ENCODE measurements at regions not wholly inside any gene's neighbourhood (a gene's known extent, or its start where the extent isn't known, plus 50 kb on each side); places are given as distances from the start of the nearest gene placed in this dataset.

DNA sequence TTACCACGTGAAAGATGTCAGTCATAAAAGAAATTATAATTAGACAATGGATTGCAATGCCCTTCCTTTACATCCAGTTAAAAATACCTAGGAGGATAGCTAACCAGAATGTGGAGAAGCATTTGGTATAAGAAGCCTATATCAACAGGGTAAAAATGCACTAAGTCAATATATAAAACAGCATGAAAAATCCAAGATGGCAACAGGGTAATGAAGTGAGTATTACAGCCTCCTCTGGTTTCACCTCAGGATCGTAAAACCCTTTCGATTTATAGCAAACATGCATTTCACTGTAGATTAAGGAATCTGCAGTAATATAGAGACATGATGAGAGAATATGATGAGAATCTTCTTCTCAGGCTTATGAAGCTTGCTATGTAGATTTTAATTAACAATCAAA is 999.3 kb downstream of the NR2F1-AS1 start:
- no peak overlapping the region for H3K4me3 ChIP-seq (ENCODE audit: control insufficient read depth, low read depth, low read length)
- no peak for DNase-seq (ENCODE audit: low read depth)
- TF ChIP-seq, protein P1, sequence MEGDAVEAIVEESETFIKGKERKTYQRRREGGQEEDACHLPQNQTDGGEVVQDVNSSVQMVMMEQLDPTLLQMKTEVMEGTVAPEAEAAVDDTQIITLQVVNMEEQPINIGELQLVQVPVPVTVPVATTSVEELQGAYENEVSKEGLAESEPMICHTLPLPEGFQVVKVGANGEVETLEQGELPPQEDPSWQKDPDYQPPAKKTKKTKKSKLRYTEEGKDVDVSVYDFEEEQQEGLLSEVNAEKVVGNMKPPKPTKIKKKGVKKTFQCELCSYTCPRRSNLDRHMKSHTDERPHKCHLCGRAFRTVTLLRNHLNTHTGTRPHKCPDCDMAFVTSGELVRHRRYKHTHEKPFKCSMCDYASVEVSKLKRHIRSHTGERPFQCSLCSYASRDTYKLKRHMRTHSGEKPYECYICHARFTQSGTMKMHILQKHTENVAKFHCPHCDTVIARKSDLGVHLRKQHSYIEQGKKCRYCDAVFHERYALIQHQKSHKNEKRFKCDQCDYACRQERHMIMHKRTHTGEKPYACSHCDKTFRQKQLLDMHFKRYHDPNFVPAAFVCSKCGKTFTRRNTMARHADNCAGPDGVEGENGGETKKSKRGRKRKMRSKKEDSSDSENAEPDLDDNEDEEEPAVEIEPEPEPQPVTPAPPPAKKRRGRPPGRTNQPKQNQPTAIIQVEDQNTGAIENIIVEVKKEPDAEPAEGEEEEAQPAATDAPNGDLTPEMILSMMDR (IDR thresholded peaks at IDR 0.05; ENCODE audit: control insufficient read depth, insufficient read depth, low read depth, low read length, missing control alignments) = no peak

DNA sequence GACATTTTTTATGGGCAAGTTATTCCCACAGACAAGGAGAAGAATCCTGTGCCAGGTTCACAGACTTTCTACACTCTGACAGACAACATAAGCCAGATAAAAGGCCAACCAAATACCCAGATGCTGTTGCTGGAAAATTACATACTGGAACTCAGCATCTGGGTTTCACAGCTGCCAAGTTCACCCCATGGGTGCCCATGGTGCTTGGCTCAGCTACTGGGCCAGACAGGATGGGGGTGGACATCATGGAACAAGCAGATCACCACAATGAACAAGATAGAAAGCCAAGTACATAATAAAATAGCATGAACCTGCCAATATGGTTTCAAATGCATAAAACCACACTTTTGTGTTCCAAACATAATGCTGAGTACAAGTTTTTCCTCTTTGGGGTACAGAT is 999.8 kb downstream of the NR2F1-AS1 start:
- TF ChIP-seq, protein P1 (IDR thresholded peaks at IDR 0.05; ENCODE audit: control insufficient read depth, insufficient read depth, low read depth, low read length, missing control alignments) = no peak
- no peak for DNase-seq (ENCODE audit: low read depth)
- no peak overlapping the region for H3K4me3 ChIP-seq (ENCODE audit: control insufficient read depth, low read depth, low read length)

DNA sequence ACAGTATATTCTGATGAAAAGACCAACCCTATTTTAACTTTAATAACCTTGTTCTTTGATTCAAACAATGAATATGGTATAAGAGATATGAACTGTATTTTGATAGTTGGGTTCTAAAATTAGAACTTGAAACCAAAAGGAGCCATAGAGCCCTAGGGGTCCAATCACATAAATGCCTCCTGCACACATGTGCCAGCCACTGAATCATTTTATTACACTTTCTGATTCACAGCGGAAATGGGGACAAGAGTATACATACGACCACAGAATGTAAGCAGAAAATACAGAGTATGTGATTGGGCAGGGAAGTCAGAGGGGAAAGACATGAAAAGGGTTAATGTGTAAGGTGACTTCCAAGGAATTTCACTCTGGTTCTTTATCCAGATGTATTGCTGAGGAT is 1000.2 kb downstream of the NR2F1-AS1 start:
- no peak overlapping the region for H3K4me3 ChIP-seq (ENCODE audit: control insufficient read depth, low read depth, low read length)
- TF ChIP-seq, protein P1 (IDR thresholded peaks at IDR 0.05; ENCODE audit: control insufficient read depth, insufficient read depth, low read depth, low read length, missing control alignments) = no peak
- DNase-seq (ENCODE audit: low read depth) = no peak

DNA sequence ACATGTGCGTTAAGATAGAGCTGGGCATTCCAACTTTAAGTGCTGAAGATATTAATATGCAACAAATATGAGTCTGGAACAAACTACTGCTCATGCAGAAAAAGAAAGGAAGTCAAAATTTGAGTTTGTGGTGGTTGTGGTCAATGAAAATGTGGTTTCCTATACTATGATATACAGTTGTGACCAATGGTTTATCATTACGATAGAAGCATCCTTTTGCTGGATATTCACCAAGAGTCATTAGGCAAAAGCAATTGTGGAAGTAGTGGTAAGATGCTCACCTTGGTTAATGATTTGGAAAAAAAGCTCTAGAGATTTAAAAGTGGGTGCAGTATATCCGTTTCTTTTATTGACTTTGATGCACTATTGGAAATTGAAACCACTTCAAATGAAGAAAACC is 1007.0 kb downstream of the NR2F1-AS1 start:
- no peak for DNase-seq (ENCODE audit: low read depth)
- no peak overlapping the region for H3K4me3 ChIP-seq (ENCODE audit: control insufficient read depth, low read depth, low read length)
- TF ChIP-seq, protein P1 (IDR thresholded peaks at IDR 0.05; ENCODE audit: control insufficient read depth, insufficient read depth, low read depth, low read length, missing control alignments) = no peak

DNA sequence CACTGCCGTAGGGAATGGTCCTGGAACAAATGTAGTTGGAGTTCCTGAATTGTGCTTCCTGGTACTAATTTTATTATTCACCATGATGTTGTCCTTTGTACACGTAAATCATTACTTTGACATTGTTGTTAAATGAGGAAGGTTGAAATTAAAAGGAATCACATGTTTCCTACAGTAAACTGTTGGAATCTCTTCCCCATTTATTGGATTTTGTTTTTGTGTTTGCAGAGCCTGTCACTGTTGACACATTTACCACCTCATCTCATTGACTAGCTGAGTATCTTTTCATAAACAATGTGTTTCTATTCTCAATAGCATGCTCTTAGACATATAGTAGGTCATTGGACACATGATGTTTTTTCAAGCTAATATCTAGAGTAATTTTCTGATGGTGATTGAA is 1012.5 kb downstream of the NR2F1-AS1 start:
- no peak for DNase-seq (ENCODE audit: low read depth)
- no peak overlapping the region for H3K4me3 ChIP-seq (ENCODE audit: control insufficient read depth, low read depth, low read length)
- TF ChIP-seq, protein P1 (IDR thresholded peaks at IDR 0.05; ENCODE audit: control insufficient read depth, insufficient read depth, low read depth, low read length, missing control alignments) = no peak

DNA sequence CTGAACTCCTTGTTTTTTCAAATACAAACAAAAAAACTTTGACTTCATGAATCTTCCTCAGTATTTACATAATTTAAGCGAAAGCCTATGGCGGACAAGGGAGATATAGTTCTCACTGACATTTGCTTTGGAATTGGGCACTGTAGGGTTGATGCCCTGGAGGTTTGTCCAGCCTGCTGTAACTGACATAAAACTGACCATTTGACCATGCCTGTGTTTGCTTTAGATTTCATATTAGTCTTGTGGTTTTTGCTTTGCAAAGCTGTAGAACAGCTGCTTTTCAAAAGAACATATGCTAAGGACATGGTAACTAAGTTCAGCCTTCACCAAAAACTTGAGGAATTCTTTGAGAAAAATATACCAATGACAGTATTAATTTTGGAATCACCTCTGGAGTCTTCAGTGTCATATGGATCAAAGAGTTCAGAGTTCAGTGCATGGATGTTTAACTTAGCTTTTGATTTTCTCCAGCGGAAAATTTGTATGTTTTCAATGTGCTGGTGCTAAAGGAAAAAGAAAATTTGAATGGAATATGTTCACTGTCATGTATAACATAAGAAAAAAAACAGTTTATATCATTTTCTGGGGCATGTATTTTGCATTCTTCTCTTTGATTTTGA is 1013.1 kb downstream of the NR2F1-AS1 start:
- no peak for DNase-seq (ENCODE audit: low read depth)
- H3K4me3 ChIP-seq (ENCODE audit: control insufficient read depth, low read depth, low read length) = no peak overlapping the region

More for the DNA sequence above, 1013.1 kb downstream of the NR2F1-AS1 start:
- TF ChIP-seq, protein P1 (IDR thresholded peaks at IDR 0.05; ENCODE audit: control insufficient read depth, insufficient read depth, low read depth, low read length, missing control alignments) = no peak

Data from AG09309 (cell line).